Testis (tissue), 2 donors: ENCODE measurements at regions not wholly inside any gene's neighbourhood (a gene's known extent, or its start where the extent isn't known, plus 50 kb on each side); places are given as distances from the start of the nearest gene placed in this dataset.

Experiments
- DNase-seq: peaks from one replicate; pipeline ENCODE4 v3.0.0-alpha.2; 2019
- H3K27ac ChIP-seq, 2 donors: fragments of 200-600 bp; sonication (generic); one replicate each; pipeline ENCODE4 v1.5.1; 2019
- H3K27me3 ChIP-seq: fragments of 200-600 bp; sonication (generic); one replicate; pipeline ENCODE4 v1.5.1; 2019
- H3K36me3 ChIP-seq: fragments of 200-600 bp; sonication (generic); one replicate; pipeline ENCODE4 v1.5.1; 2017; ENCODE audit warnings: low read depth; ENCODE audit errors: missing control alignments
- H3K4me1 ChIP-seq: fragments of 200-600 bp; sonication (generic); one replicate; pipeline ENCODE4 v1.5.1; 2019
- H3K4me3 ChIP-seq, 2 donors: fragments of 200-600 bp; sonication (generic); one replicate each; pipeline ENCODE4 v1.5.1; 2017 to 2019
- H3K9me3 ChIP-seq: fragments of 200-600 bp; sonication (generic); one replicate; pipeline ENCODE4 v1.5.1; 2017
- CTCF ChIP-seq, 3 experiments: fragments of 450-650 bp in 2 of 3; fragments of 200-600 bp in 1 of 3; sonication (generic) in 1 of 3; IDR thresholded peaks; one replicate each; pipeline ENCODE4 v1.5.1; 2016 to 2019; ENCODE audit warnings: antibody characterized with exemption in 3 of 3, mild to moderate bottlenecking in 2 of 3, moderate library complexity in 1 of 3
- POLR2A ChIP-seq: fragments of 450-650 bp; IDR thresholded peaks from one replicate; pipeline ENCODE4 v1.6.1; 2017; ENCODE audit warnings: antibody characterized with exemption, mild to moderate bottlenecking, moderate library complexity
- WGBS, 2 donors: methylation state at CpG; one replicate each; pipeline ENCODE4 v1.1.5; 2018; 5-methylcytosine and 5-hydroxymethylcytosine counted together
- intact Hi-C: fragments of 100-400 bp; cut with DNase I; formaldehyde crosslinking; loops from one replicate; pipeline ENCODE4 v1.15.1; 2023; ENCODE audit warnings: low total_unique reads

- DNase-seq: no peak
- TF ChIP-seq CTCF (IDR thresholded peaks at IDR 0.05) (no peak), POLR2A (no peak)
- Histone ChIP-seq H3K4me1 (no peaks in the 10 kb centered on the region), H3K27ac (no peak overlapping the region), H3K36me3 (no peaks in the 10 kb centered on the region), H3K9me3 (no peaks in the 10 kb centered on the region), H3K4me3 (no peak overlapping the region), H3K27me3 (no peaks in the 10 kb centered on the region)
- intact Hi-C loops: no loop called here
- 89 to 95% methylated on average over 4 of the region's 4 CpGs for WGBS, 2 donors
These were observed 77.0 kb upstream of the PTPN1 start for GRCh38 chr20:50433001-50433761.

GRCh38 chr20:50434321-50434652, 75.9 kb upstream of the PTPN1 start:
- H3K4me1 ChIP-seq: no peaks in the 10 kb centered on the region
- H3K27me3 ChIP-seq: no peaks in the 10 kb centered on the region
- no peak for DNase-seq
- no peak overlapping the region for H3K4me3 ChIP-seq
- no peaks in the 10 kb centered on the region for H3K36me3 ChIP-seq
- no peak for TF ChIP-seq POLR2A
- TF ChIP-seq CTCF (IDR thresholded peaks at IDR 0.05): no peak
- intact Hi-C loops: no loop called here
- no peak overlapping the region for H3K27ac ChIP-seq
- 92 to 96% methylated on average over 1 of the region's 1 CpG for WGBS, 2 donors
- no peaks in the 10 kb centered on the region for H3K9me3 ChIP-seq

- Histone ChIP-seq H3K27ac (no peak overlapping the region), H3K27me3 (no peaks in the 10 kb centered on the region), H3K36me3 (no peaks in the 10 kb centered on the region), H3K4me1 (no peaks in the 10 kb centered on the region), H3K9me3 (no peaks in the 10 kb centered on the region), H3K4me3 (no peak overlapping the region)
- no peak for DNase-seq
- 65 to 77% methylated on average over 6 of the region's 6 CpGs for WGBS, 2 donors
- TF ChIP-seq POLR2A: no peak
- no peak for TF ChIP-seq CTCF (IDR thresholded peaks at IDR 0.05)
- intact Hi-C loops: no loop called here
These were observed 75.4 kb upstream of the PTPN1 start for GRCh38 chr20:50434653-50435396.

- no peak for TF ChIP-seq POLR2A
- no peak for TF ChIP-seq CTCF (IDR thresholded peaks at IDR 0.05)
- Histone ChIP-seq H3K4me3 (no peak overlapping the region), H3K27ac (no peak overlapping the region), H3K27me3 (no peaks in the 10 kb centered on the region), H3K4me1 (no peaks in the 10 kb centered on the region), H3K36me3 (no peaks in the 10 kb centered on the region), H3K9me3 (no peaks in the 10 kb centered on the region)
- WGBS, 2 donors: 87 to 89% methylated on average over 14 to 22 of the region's 22 CpGs
- DNase-seq: no peak
- intact Hi-C loops: no loop called here
These were observed 74.7 kb upstream of the PTPN1 start for GRCh38 chr20:50435397-50436051.
